ENCODE measurements at regions not wholly inside any gene's neighbourhood (a gene's known extent, or its start where the extent isn't known, plus 50 kb on each side); places are given as distances from the start of the nearest gene placed in this dataset.

DNA sequence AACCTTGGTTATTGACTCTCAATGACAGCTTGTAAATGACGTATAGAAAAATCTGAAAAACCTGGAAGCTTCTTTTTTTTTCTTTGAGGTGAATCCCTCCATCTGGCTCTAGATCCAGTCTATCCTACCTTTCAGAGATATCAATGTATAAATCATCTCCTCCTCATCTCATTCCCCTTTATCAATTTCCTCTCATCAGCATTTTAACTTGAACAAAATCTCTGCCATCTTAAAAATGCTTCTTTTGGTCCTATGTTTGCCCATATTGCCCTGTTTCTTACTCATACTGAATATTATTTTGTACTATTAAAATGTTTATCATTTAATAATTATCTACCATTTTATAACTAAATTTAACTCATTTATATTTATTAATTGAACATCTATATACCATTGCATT, 306.7 kb upstream of the TSHZ2 start:
- H3K4me3 ChIP-seq (replicated peaks in 1 of 2; ENCODE audit: low read depth in 2 of 2, low read length in 2 of 2), result no peak overlapping the region
- no peak for DNase-seq (ENCODE audit: low read depth in 2 of 2)
- TF ChIP-seq CTCF (IDR thresholded peaks at IDR 0.05; ENCODE audit: low read depth, low read length), result no peak

- no peak for TF ChIP-seq CTCF (IDR thresholded peaks at IDR 0.05; ENCODE audit: low read depth, low read length)
- H3K4me3 ChIP-seq (replicated peaks in 1 of 2; ENCODE audit: low read depth in 2 of 2, low read length in 2 of 2), result no peak overlapping the region
- DNase-seq (ENCODE audit: low read depth in 2 of 2), result no peak
These were observed 316.8 kb upstream of the TSHZ2 start for GRCh38 chr20:52655395-52655794.

GRCh38 chr20:52654567-52654966, 317.6 kb upstream of the TSHZ2 start:
- no peak overlapping the region for H3K4me3 ChIP-seq (replicated peaks in 1 of 2; ENCODE audit: low read depth in 2 of 2, low read length in 2 of 2)
- DNase-seq (ENCODE audit: low read depth in 2 of 2), result no peak
- TF ChIP-seq CTCF (IDR thresholded peaks at IDR 0.05; ENCODE audit: low read depth, low read length), result no peak

GRCh38 chr20:52652271-52652670, 319.9 kb upstream of the TSHZ2 start:
- no peak for TF ChIP-seq CTCF (IDR thresholded peaks at IDR 0.05; ENCODE audit: low read depth, low read length)

DNA sequence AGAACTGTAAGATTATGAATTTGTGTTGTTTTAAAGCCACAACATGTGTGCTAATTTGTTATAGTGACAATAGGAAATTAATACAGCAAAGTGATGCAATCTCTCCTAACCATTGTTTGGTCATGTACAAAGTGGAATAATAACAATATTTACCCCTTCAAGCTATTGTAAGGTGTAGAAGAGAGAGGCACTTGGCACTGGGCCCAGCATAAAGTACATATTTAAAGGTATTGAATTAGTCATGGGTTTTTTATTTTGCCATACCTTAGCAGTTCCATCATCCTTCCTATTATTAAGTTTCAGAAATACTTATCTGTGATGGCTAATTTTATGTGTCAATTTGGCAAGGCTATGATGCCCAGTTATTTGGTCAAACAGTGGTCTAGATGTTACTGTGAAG, 322.4 kb upstream of the TSHZ2 start:
- TF ChIP-seq CTCF (IDR thresholded peaks at IDR 0.05; ENCODE audit: low read depth, low read length), result no peak
- H3K4me3 ChIP-seq (replicated peaks in 1 of 2; ENCODE audit: low read depth in 2 of 2, low read length in 2 of 2), result no peak overlapping the region
- no peak for DNase-seq (ENCODE audit: low read depth in 2 of 2)

More at GRCh38 chr20:52652271-52652670, 319.9 kb upstream of the TSHZ2 start:
- no peak overlapping the region for H3K4me3 ChIP-seq (replicated peaks in 1 of 2; ENCODE audit: low read depth in 2 of 2, low read length in 2 of 2)
- DNase-seq (ENCODE audit: low read depth in 2 of 2), result no peak

DNA sequence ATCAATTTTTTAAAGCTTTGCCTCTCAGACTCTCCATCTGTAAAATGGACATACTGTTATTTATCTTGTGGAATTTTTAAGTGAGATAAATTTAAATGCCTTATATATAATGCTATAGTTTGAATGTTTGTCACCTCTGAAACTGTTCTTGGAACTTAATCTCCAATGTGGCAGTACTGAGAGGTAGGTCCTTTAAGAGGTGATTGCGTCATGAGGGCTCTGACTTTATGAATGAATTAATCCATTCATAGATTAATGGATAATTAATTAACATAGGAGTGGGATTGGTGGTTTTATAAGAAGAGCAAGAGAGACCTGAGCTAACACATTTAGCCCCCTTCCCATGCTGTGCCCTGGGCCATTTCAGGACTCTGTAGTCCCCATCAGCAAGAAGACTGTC, 326.3 kb upstream of the TSHZ2 start:
- no peak overlapping the region for H3K4me3 ChIP-seq (replicated peaks in 1 of 2; ENCODE audit: low read depth in 2 of 2, low read length in 2 of 2)
- TF ChIP-seq CTCF (IDR thresholded peaks at IDR 0.05; ENCODE audit: low read depth, low read length), result no peak
- no peak for DNase-seq (ENCODE audit: low read depth in 2 of 2)

GRCh38 chr20:52643034-52643433, 329.1 kb upstream of the TSHZ2 start:
- TF ChIP-seq CTCF (IDR thresholded peaks at IDR 0.05; ENCODE audit: low read depth, low read length), result no peak
- no peak for DNase-seq (ENCODE audit: low read depth in 2 of 2)
- H3K4me3 ChIP-seq (replicated peaks in 1 of 2; ENCODE audit: low read depth in 2 of 2, low read length in 2 of 2), result no peak overlapping the region
